Gastroesophageal sphincter (tissue), 4 donors: ENCODE measurements at regions not wholly inside any gene's neighbourhood (a gene's known extent, or its start where the extent isn't known, plus 50 kb on each side); places are given as distances from the start of the nearest gene placed in this dataset.

Source experiments
- ATAC-seq: fragments of 150-250 bp; one replicate; pipeline ENCODE4 v1.9.1; 2016; ENCODE audit warnings: mild to moderate bottlenecking, moderate library complexity
- H3K27ac ChIP-seq, 4 donors: fragments of 200-600 bp; sonication (generic) in 3 of 4; 1 replicate in 3 of 4; 2 replicates in 1 of 4; pipeline ENCODE4 v1.5.1; 2016 to 2019
- H3K27me3 ChIP-seq: fragments of 200-600 bp; sonication (generic); one replicate; pipeline ENCODE4 v1.5.1; 2019
- H3K36me3 ChIP-seq, 2 donors: fragments of 200-600 bp; sonication (generic); one replicate each; pipeline ENCODE4 v1.5.1; 2019; ENCODE audit warnings: control low read depth in 1 of 2
- H3K4me1 ChIP-seq, 3 donors: fragments of 200-600 bp; sonication (generic); 1 replicate in 2 of 3; 2 replicates in 1 of 3; pipeline ENCODE4 v1.5.1; 2016 to 2019; ENCODE audit warnings: control low read depth in 2 of 3
- H3K4me3 ChIP-seq, 2 donors: fragments of 200-600 bp; sonication (generic); one replicate each; pipeline ENCODE4 v1.5.1; 2019; ENCODE audit warnings: mild to moderate bottlenecking in 1 of 2, moderate library complexity in 1 of 2
- H3K9me3 ChIP-seq, 3 donors: fragments of 200-600 bp; sonication (generic); one replicate each; pipeline ENCODE4 v1.5.1; 2017 to 2019; ENCODE audit warnings: control low read depth in 2 of 3
- CTCF ChIP-seq, 4 experiments: fragments of 200-600 bp in 2 of 4; fragments of 450-650 bp in 2 of 4; sonication (generic) in 1 of 4; IDR thresholded peaks; one replicate each; pipeline ENCODE4 v1.5.1; 2017 to 2019; ENCODE audit warnings: antibody characterized with exemption in 4 of 4, mild to moderate bottlenecking in 2 of 4, moderate library complexity in 2 of 4
- EP300 ChIP-seq: sonication (generic); formaldehyde crosslinking; IDR thresholded peaks from one replicate; pipeline ENCODE4 v1.6.1; 2017; ENCODE audit warnings: antibody characterized with exemption, mild to moderate bottlenecking
- POLR2A ChIP-seq, 2 donors: fragments of 450-650 bp; IDR thresholded peaks; one replicate each; pipeline ENCODE4 v1.6.1; 2017; ENCODE audit warnings: antibody characterized with exemption in 2 of 2, mild to moderate bottlenecking in 2 of 2, moderate library complexity in 1 of 2
- POLR2AphosphoS5 ChIP-seq: sonication (generic); formaldehyde crosslinking; IDR thresholded peaks from one replicate; pipeline ENCODE4 v1.6.1; 2017; ENCODE audit warnings: antibody characterized with exemption
- WGBS, 2 donors: methylation state at CpG; one replicate each; pipeline ENCODE4 v1.1.5; 2018; ENCODE audit warnings: low coverage in 1 of 2; 5-methylcytosine and 5-hydroxymethylcytosine counted together

GRCh38 chr5:51644976-51645375, 261.7 kb downstream of the ISL1 start:
- WGBS, 2 donors, result 74 to 91% methylated on average over 2 of the region's 2 CpGs
- no peak for ATAC-seq
- H3K9me3 ChIP-seq, result no peaks in the 10 kb centered on the region

GRCh38 chr5:51646482-51646881, 263.2 kb downstream of the ISL1 start:
- Histone ChIP-seq H3K27ac (no peak overlapping the region), H3K27me3 (no peaks in the 10 kb centered on the region), H3K36me3 (no peaks in the 10 kb centered on the region), H3K9me3 (no peaks in the 10 kb centered on the region), H3K4me3 (no peak overlapping the region), H3K4me1 (no peaks in the 10 kb centered on the region)
- ATAC-seq, result no peak
- TF ChIP-seq POLR2A (IDR thresholded peaks at IDR 0.05), result no peak
- TF ChIP-seq EP300, result no peak
- no peak for TF ChIP-seq CTCF (IDR thresholded peaks at IDR 0.05)
- no peak for TF ChIP-seq POLR2AphosphoS5

More at GRCh38 chr5:51644976-51645375, 261.7 kb downstream of the ISL1 start:
- Histone ChIP-seq H3K4me1 (no peaks in the 10 kb centered on the region), H3K27ac (no peak overlapping the region), H3K36me3 (no peaks in the 10 kb centered on the region), H3K27me3 (no peaks in the 10 kb centered on the region), H3K4me3 (no peak overlapping the region)
- no peak for TF ChIP-seq POLR2AphosphoS5
- no peak for TF ChIP-seq POLR2A (IDR thresholded peaks at IDR 0.05)
- TF ChIP-seq EP300, result no peak
- no peak for TF ChIP-seq CTCF (IDR thresholded peaks at IDR 0.05)

- no peak overlapping the region for H3K27ac ChIP-seq
- WGBS, 2 donors, result 80% methylated on average over 1 of the region's 1 CpG
- no peaks in the 10 kb centered on the region for H3K9me3 ChIP-seq
- H3K4me3 ChIP-seq, result no peak overlapping the region
- TF ChIP-seq POLR2A (IDR thresholded peaks at IDR 0.05) (no peak), EP300 (no peak), POLR2AphosphoS5 (no peak), CTCF (IDR thresholded peaks at IDR 0.05) (no peak)
- no peaks in the 10 kb centered on the region for H3K36me3 ChIP-seq
- no peaks in the 10 kb centered on the region for H3K4me1 ChIP-seq
- ATAC-seq, result no peak
- H3K27me3 ChIP-seq, result no peaks in the 10 kb centered on the region
These were observed 267.6 kb downstream of the ISL1 start for GRCh38 chr5:51650824-51651223.

- H3K36me3 ChIP-seq, result no peaks in the 10 kb centered on the region
- ATAC-seq, result no peak
- no peaks in the 10 kb centered on the region for H3K4me1 ChIP-seq
- H3K27ac ChIP-seq, result no peak overlapping the region
- WGBS, 2 donors, result 33 to 45% methylated on average over 1 to 2 of the region's 2 CpGs
- no peak for TF ChIP-seq POLR2AphosphoS5
- no peak for TF ChIP-seq POLR2A (IDR thresholded peaks at IDR 0.05)
- no peak for TF ChIP-seq CTCF (IDR thresholded peaks at IDR 0.05)
- TF ChIP-seq EP300, result no peak
- H3K27me3 ChIP-seq, result no peaks in the 10 kb centered on the region
- H3K4me3 ChIP-seq, result no peak overlapping the region
- no peaks in the 10 kb centered on the region for H3K9me3 ChIP-seq
These were observed 268.2 kb downstream of the ISL1 start for GRCh38 chr5:51651476-51651875.

GRCh38 chr5:51651889-51652288, 268.6 kb downstream of the ISL1 start:
- WGBS, 2 donors, result 21 to 57% methylated on average over 2 of the region's 2 CpGs
- TF ChIP-seq POLR2A (IDR thresholded peaks at IDR 0.05), result no peak
- no peak for TF ChIP-seq POLR2AphosphoS5
- no peak for TF ChIP-seq EP300
- no peak for TF ChIP-seq CTCF (IDR thresholded peaks at IDR 0.05)
- Histone ChIP-seq H3K36me3 (no peaks in the 10 kb centered on the region), H3K4me1 (no peaks in the 10 kb centered on the region), H3K27me3 (no peaks in the 10 kb centered on the region), H3K27ac (no peak overlapping the region), H3K4me3 (no peak overlapping the region), H3K9me3 (no peaks in the 10 kb centered on the region)
- ATAC-seq, result no peak
